Psoas muscle (tissue), 7 donors: ENCODE measurements at regions not wholly inside any gene's neighbourhood (a gene's known extent, or its start where the extent isn't known, plus 50 kb on each side); places are given as distances from the start of the nearest gene placed in this dataset.
"Not testable (repeated sequence)": the region's sequence is repeated elsewhere in the genome, so short reads cannot be mapped to it uniquely, and the experiment has no call there.

Source experiments
- ATAC-seq, 4 donors: fragments of 200-7000 bp; cut with Tn5 transposase; one replicate each; pipeline ENCODE4 v1.9.1; 2020; ENCODE audit warnings: moderate library complexity in 3 of 4, mild to moderate bottlenecking in 2 of 4
- DNase-seq, 2 donors: peaks; one replicate each; pipeline ENCODE4 v3.0.0-alpha.2; 2020
- H3K27ac ChIP-seq: fragments of 200-600 bp; one replicate; pipeline ENCODE4 v1.8.0; 2022
- H3K27me3 ChIP-seq, 3 donors: fragments of 200-600 bp in 1 of 3; one replicate each; pipeline versions ENCODE4 v1.6.1 to v1.8.0; 2013 to 2022; ENCODE audit warnings: low read length in 2 of 3, mild to moderate bottlenecking in 2 of 3, moderate library complexity in 1 of 3; ENCODE audit not compliant: insufficient read depth in 3 of 3
- H3K36me3 ChIP-seq, 2 donors: fragments of 200-600 bp in 1 of 2; one replicate each; pipeline versions ENCODE4 v1.6.1 to v1.8.0; 2013 to 2022; ENCODE audit warnings: low read depth in 1 of 2, mild to moderate bottlenecking in 1 of 2, moderate library complexity in 1 of 2; ENCODE audit not compliant: insufficient read depth in 1 of 2
- H3K4me1 ChIP-seq: fragments of 200-600 bp; one replicate; pipeline ENCODE4 v1.8.0; 2022
- H3K4me3 ChIP-seq: fragments of 200-600 bp; one replicate; pipeline ENCODE4 v1.8.0; 2022; ENCODE audit warnings: mild to moderate bottlenecking
- H3K9me3 ChIP-seq: fragments of 200-600 bp; one replicate; pipeline ENCODE4 v1.8.0; 2022
- CTCF ChIP-seq: fragments of 200-600 bp; IDR thresholded peaks from one replicate; pipeline ENCODE4 v1.8.0; 2022; ENCODE audit warnings: antibody characterized with exemption
- WGBS, 3 donors: extraction: QIAGEN DNeasy Blood & Tissue Kit; methylation state at CpG; one replicate each; pipeline versions ENCODE4 v1.1.6 to v1.1.7; 2013; 5-methylcytosine and 5-hydroxymethylcytosine counted together
- intact Hi-C, 2 donors: fragments of 100-400 bp; cut with DNase I; formaldehyde crosslinking; loops; one replicate each; pipeline versions ENCODE4 v1.11.0 to v1.14.2; 2022
- donor health status: healthy with polysubstance abuse.
- donor health status: DM: no; HTN: no; CAD: no; lungs with moderate emphysema.
- donor health status: Bipolar disorder and iron deficiency.
- donor health status: healthy.
- donor health status: DM: yes; HTN: yes; CAD: no.
- donor health status: DM: no; HTN: no; CAD: no.
- donor health status: DM: yes; HTN: yes; CAD: no.

GRCh38 chr2:226544596-226545210, 254.9 kb downstream of the IRS1 start:
- Histone ChIP-seq H3K9me3 (no peaks in the 10 kb centered on the region), H3K27ac (no peak overlapping the region), H3K4me1 (peaks cover 11% of the 10 kb centered on the region), H3K27me3 (no peaks in the 10 kb centered on the region), H3K4me3 (no peak overlapping the region), H3K36me3 (no peaks in the 10 kb centered on the region)
- DNase-seq (no peak), ATAC-seq (no peak)
- intact Hi-C loops, result no loop called here
- WGBS, 3 donors, result 86 to 90% (median 89%) methylated on average over 2 of the region's 2 CpGs
- TF ChIP-seq CTCF, result no peak

GRCh38 chr2:226540204-226540994, 259.2 kb downstream of the IRS1 start:
- H3K27ac ChIP-seq, result no peak overlapping the region
- ATAC-seq (no peak), DNase-seq (no peak)
- no peaks in the 10 kb centered on the region for H3K9me3 ChIP-seq
- H3K4me3 ChIP-seq, result no peak overlapping the region
- intact Hi-C loops, result no loop called here
- no peak for TF ChIP-seq CTCF
- H3K27me3 ChIP-seq, result peaks cover 0 to 3% (median 0%) of the 10 kb centered on the region in 3 donors
- 76 to 89% (median 83%) methylated on average over 3 of the region's 3 CpGs for WGBS, 3 donors
- H3K4me1 ChIP-seq, result no peaks in the 10 kb centered on the region
- H3K36me3 ChIP-seq, result no peaks in the 10 kb centered on the region

- intact Hi-C loops, result no loop called here
- Histone ChIP-seq H3K4me1 (no peaks in the 10 kb centered on the region), H3K27me3 (peaks cover 0 to 3% (median 0%) of the 10 kb centered on the region in 3 donors), H3K4me3 (no peak overlapping the region), H3K27ac (no peak overlapping the region), H3K9me3 (no peaks in the 10 kb centered on the region), H3K36me3 (no peaks in the 10 kb centered on the region)
- ATAC-seq (no peak), DNase-seq (no peak)
- WGBS, 3 donors, result 96% methylated on average over 7 of the region's 7 CpGs
- TF ChIP-seq CTCF, result no peak
Measured at GRCh38 chr2:226536410-226536809, 263.2 kb downstream of the IRS1 start.

GRCh38 chr2:226532976-226533375, 266.6 kb downstream of the IRS1 start:
- intact Hi-C loops, H3K36me3 ChIP-seq, H3K27me3 ChIP-seq, ATAC-seq, H3K4me1 ChIP-seq, H3K9me3 ChIP-seq, H3K4me3 ChIP-seq, H3K27ac ChIP-seq, DNase-seq: not testable (repeated sequence)
- 86 to 91% (median 91%) methylated on average over 4 of the region's 4 CpGs for WGBS, 3 donors

DNA sequence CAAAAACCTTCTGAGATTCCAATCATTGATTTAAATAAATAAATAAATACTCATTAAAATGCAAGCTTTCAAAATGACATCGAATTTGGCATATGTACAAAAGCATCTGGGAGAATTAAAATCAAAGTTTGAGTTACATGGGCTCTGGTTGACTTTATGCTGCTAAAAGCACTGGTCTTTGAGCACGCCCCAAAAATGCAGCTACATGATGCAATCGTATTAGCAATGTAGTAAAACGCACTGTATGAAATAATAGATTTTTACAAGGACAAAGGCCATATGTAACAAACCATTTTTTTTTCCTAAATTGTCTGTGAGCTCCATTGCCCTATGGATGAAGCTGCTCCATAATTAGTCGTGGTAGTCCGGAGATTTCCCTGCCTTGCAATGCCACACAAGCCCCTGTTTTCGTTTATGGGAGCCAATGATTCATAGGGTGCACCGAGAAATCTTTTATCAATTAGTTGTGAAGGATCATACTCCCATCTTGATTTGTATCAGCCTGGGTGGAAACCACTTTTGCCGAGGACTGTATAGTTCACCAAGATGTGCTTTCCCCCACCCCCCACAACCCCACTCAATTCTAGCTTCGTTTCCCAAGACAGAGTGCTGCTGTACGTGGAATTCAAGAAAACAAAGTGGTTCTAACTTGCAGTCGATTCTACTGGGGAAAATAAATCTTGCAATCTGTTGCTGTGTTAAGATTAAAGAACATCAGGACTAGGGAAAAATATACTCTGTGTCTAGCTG, 268.4 kb downstream of the IRS1 start:
- H3K9me3 ChIP-seq, result no peaks in the 10 kb centered on the region
- no peak overlapping the region for H3K27ac ChIP-seq
- WGBS, 3 donors, result 81 to 86% (median 84%) methylated on average over 12 of the region's 12 CpGs
- no peaks in the 10 kb centered on the region for H3K4me1 ChIP-seq
- H3K27me3 ChIP-seq, result no peaks in the 10 kb centered on the region
- intact Hi-C loops, result no loop called here
- ATAC-seq, result no peak
- TF ChIP-seq CTCF, result no peak
- no peaks in the 10 kb centered on the region for H3K36me3 ChIP-seq
- H3K4me3 ChIP-seq, result no peak overlapping the region
- DNase-seq, result no peak
